ENCODE measurements at regions not wholly inside any gene's neighbourhood (a gene's known extent, or its start where the extent isn't known, plus 50 kb on each side); places are given as distances from the start of the nearest gene placed in this dataset.

GRCh38 chrX:121823406-121823805, 776.0 kb downstream of the GLUD2 start:
- peak; percentile 89 for DNase-seq (ENCODE audit: low read depth)
- no peak for TF ChIP-seq CTCF (IDR thresholded peaks at IDR 0.05; ENCODE audit: insufficient read depth, low read depth, low read length, missing control alignments)
- no peak overlapping the region for H3K4me3 ChIP-seq (ENCODE audit: low read length)

GRCh38 chrX:121831601-121832000, 784.2 kb downstream of the GLUD2 start:
- no peak overlapping the region for H3K4me3 ChIP-seq (ENCODE audit: low read length)
- DNase-seq (ENCODE audit: low read depth): peak; percentile 19
- TF ChIP-seq CTCF (IDR thresholded peaks at IDR 0.05; ENCODE audit: insufficient read depth, low read depth, low read length, missing control alignments): no peak

GRCh38 chrX:121832446-121832845, 785.0 kb downstream of the GLUD2 start:
- no peak overlapping the region for H3K4me3 ChIP-seq (ENCODE audit: low read length)
- no peak for TF ChIP-seq CTCF (IDR thresholded peaks at IDR 0.05; ENCODE audit: insufficient read depth, low read depth, low read length, missing control alignments)
- DNase-seq (ENCODE audit: low read depth): peak; percentile 9

- no peak for TF ChIP-seq CTCF (IDR thresholded peaks at IDR 0.05; ENCODE audit: insufficient read depth, low read depth, low read length, missing control alignments)
- DNase-seq (ENCODE audit: low read depth): no peak
- H3K4me3 ChIP-seq (ENCODE audit: low read length): no peak overlapping the region
Measured at GRCh38 chrX:121836000-121836399, 788.6 kb downstream of the GLUD2 start.

GRCh38 chrX:121851033-121851432, 803.6 kb downstream of the GLUD2 start:
- TF ChIP-seq CTCF (IDR thresholded peaks at IDR 0.05; ENCODE audit: insufficient read depth, low read depth, low read length, missing control alignments): no peak
- peak; percentile 52 for DNase-seq (ENCODE audit: low read depth)

GRCh38 chrX:121853762-121854613, 806.6 kb downstream of the GLUD2 start:
- H3K4me3 ChIP-seq (ENCODE audit: low read length): no peak overlapping the region
- TF ChIP-seq CTCF (IDR thresholded peaks at IDR 0.05; ENCODE audit: insufficient read depth, low read depth, low read length, missing control alignments): no peak
- no peak for DNase-seq (ENCODE audit: low read depth)

More at GRCh38 chrX:121851033-121851432, 803.6 kb downstream of the GLUD2 start:
- H3K4me3 ChIP-seq (ENCODE audit: low read length): no peak overlapping the region

GRCh38 chrX:121854614-121854911, 807.2 kb downstream of the GLUD2 start:
- TF ChIP-seq CTCF (IDR thresholded peaks at IDR 0.05; ENCODE audit: insufficient read depth, low read depth, low read length, missing control alignments): no peak
- DNase-seq (ENCODE audit: low read depth): no peak
- no peak overlapping the region for H3K4me3 ChIP-seq (ENCODE audit: low read length)
